Activated T-helper 17 cell treated with anti-CD3 and anti-CD28 coated beads, Interleukin-2, amount 50 U/mL, for 72 hours (primary cell): ENCODE measurements at regions not wholly inside any gene's neighbourhood (a gene's known extent, or its start where the extent isn't known, plus 50 kb on each side); places are given as distances from the start of the nearest gene placed in this dataset.

Experiments used
- ATAC-seq: fragments of 150-1000 bp; cut with Tn5 transposase; replicated peaks from 2 replicates; pipeline ENCODE4 v1.10.0; 2021; ENCODE audit warnings: mild to moderate bottlenecking, moderate library complexity
- H3K27ac Mint-ChIP-seq: one replicate; pipeline ENCODE4 v1.8.0; 2022; ENCODE audit warnings: mixed read lengths
- H3K27me3 Mint-ChIP-seq: one replicate; pipeline ENCODE4 v1.8.0; 2022; ENCODE audit warnings: mixed read lengths
- H3K36me3 Mint-ChIP-seq: one replicate; pipeline ENCODE4 v1.8.0; 2022; ENCODE audit warnings: low read depth, mild to moderate bottlenecking, mixed read lengths
- H3K4me1 Mint-ChIP-seq: one replicate; pipeline ENCODE4 v1.8.0; 2022; ENCODE audit warnings: mixed read lengths
- H3K4me3 Mint-ChIP-seq: one replicate; pipeline ENCODE4 v1.8.0; 2022; ENCODE audit warnings: mild to moderate bottlenecking, mixed read lengths
- H3K9me3 Mint-ChIP-seq: one replicate; pipeline ENCODE4 v1.8.0; 2022; ENCODE audit warnings: mixed read lengths

- H3K4me3 Mint-ChIP-seq, result no peak overlapping the region
- no peak for ATAC-seq
- H3K36me3 Mint-ChIP-seq, result no peaks in the 10 kb centered on the region
- no peaks in the 10 kb centered on the region for H3K4me1 Mint-ChIP-seq
- no peak overlapping the region for H3K27ac Mint-ChIP-seq
- no peaks in the 10 kb centered on the region for H3K9me3 Mint-ChIP-seq
- peaks cover 4% of the 10 kb centered on the region for H3K27me3 Mint-ChIP-seq
These were observed 51.3 kb upstream of the BOD1 start for GRCh38 chr5:173667702-173668101.

GRCh38 chr5:173668245-173668800 lies 51.9 kb upstream of the BOD1 start:
- peaks cover 4% of the 10 kb centered on the region for H3K27me3 Mint-ChIP-seq
- no peaks in the 10 kb centered on the region for H3K9me3 Mint-ChIP-seq
- no peak overlapping the region for H3K27ac Mint-ChIP-seq
- no peak for ATAC-seq
- no peak overlapping the region for H3K4me3 Mint-ChIP-seq
- H3K4me1 Mint-ChIP-seq, result no peaks in the 10 kb centered on the region
- H3K36me3 Mint-ChIP-seq, result no peaks in the 10 kb centered on the region

DNA sequence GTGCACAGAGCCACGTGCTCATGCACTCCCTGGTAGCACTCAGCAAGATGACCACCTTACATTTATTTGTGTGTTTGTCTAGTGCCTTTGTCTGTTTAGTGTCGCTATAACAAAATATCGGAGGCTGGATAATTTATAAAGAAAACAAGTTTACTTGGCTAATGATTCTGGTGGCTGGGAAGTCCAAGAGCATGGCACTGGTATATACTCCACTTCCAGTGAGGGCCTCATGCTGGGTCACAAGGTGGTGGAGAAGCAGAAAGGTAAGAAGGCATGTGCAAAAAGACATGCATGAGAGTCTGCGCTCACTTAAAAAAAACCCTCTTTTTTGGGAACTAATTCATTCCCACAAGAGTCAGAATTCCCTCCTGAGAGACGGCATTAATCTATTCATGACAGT lies 52.5 kb upstream of the BOD1 start:
- H3K36me3 Mint-ChIP-seq, result no peaks in the 10 kb centered on the region
- H3K9me3 Mint-ChIP-seq, result no peaks in the 10 kb centered on the region
- peaks cover 4% of the 10 kb centered on the region for H3K27me3 Mint-ChIP-seq
- no peak overlapping the region for H3K4me3 Mint-ChIP-seq
- no peak overlapping the region for H3K27ac Mint-ChIP-seq
- H3K4me1 Mint-ChIP-seq, result no peaks in the 10 kb centered on the region
- ATAC-seq, result no peak

DNA sequence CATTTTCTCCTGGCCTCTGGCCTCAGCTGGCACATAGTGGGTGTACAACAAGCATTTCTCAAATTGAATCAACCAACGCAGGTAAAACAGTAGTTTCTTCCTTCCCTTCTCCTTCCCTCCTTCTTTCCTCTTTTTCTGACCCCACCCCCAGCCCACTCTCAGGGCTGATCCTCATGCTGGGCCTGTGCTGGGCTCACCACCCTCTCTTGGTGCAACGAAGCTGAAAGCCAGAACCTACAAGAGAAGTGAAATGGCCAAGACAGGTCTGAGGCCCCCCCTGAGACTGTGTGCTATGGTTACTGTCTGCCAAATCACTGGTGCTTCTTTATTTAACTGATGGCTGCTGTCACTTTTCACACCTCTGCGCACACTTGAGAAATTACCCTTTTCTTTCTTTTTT lies 53.0 kb upstream of the BOD1 start:
- ATAC-seq, result no peak
- Mint-ChIP-seq H3K9me3 (peaks cover 5% of the 10 kb centered on the region), H3K4me3 (no peak overlapping the region), H3K27ac (no peak overlapping the region), H3K27me3 (peaks cover 7% of the 10 kb centered on the region), H3K4me1 (no peaks in the 10 kb centered on the region), H3K36me3 (no peaks in the 10 kb centered on the region)

GRCh38 chr5:173670130-173670651 lies 53.7 kb upstream of the BOD1 start:
- H3K36me3 Mint-ChIP-seq, result no peaks in the 10 kb centered on the region
- ATAC-seq, result no peak
- H3K4me3 Mint-ChIP-seq, result no peak overlapping the region
- peaks cover 8% of the 10 kb centered on the region for H3K9me3 Mint-ChIP-seq
- H3K4me1 Mint-ChIP-seq, result no peaks in the 10 kb centered on the region
- H3K27me3 Mint-ChIP-seq, result peaks cover 7% of the 10 kb centered on the region
- no peak overlapping the region for H3K27ac Mint-ChIP-seq

GRCh38 chr5:173670791-173671120 lies 54.3 kb upstream of the BOD1 start:
- Mint-ChIP-seq H3K27me3 (peaks cover 7% of the 10 kb centered on the region), H3K4me1 (no peaks in the 10 kb centered on the region), H3K27ac (no peak overlapping the region), H3K4me3 (no peak overlapping the region), H3K36me3 (no peaks in the 10 kb centered on the region), H3K9me3 (peaks cover 8% of the 10 kb centered on the region)
- no peak for ATAC-seq

GRCh38 chr5:173671121-173671949 lies 54.9 kb upstream of the BOD1 start:
- H3K36me3 Mint-ChIP-seq, result no peaks in the 10 kb centered on the region
- no peak for ATAC-seq
- no peak overlapping the region for H3K27ac Mint-ChIP-seq
- H3K9me3 Mint-ChIP-seq, result peaks cover 8% of the 10 kb centered on the region
- peaks cover 7% of the 10 kb centered on the region for H3K27me3 Mint-ChIP-seq
- H3K4me3 Mint-ChIP-seq, result no peak overlapping the region
- no peaks in the 10 kb centered on the region for H3K4me1 Mint-ChIP-seq

DNA sequence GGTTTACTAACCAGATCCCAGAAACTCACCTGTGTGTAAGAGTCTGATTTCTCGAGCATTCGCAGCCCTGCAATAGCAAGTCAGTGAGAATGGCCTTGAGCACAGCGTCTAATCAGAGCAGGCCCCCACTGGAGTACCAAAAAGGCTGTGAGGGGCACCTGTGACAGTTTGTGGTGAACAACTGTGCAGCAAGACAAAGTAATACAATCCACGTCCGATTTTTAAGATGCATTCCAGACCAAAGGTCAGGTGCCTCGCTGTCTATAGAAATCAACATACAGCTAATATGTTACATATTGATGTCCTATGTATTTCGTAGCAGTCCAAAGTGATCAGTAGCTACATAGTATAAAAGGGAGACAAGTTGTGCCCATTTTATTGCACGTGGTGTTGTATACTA lies 55.7 kb upstream of the BOD1 start:
- H3K27ac Mint-ChIP-seq, result no peak overlapping the region
- peaks cover 7% of the 10 kb centered on the region for H3K27me3 Mint-ChIP-seq
- peaks cover 8% of the 10 kb centered on the region for H3K9me3 Mint-ChIP-seq
- H3K4me3 Mint-ChIP-seq, result no peak overlapping the region
- H3K36me3 Mint-ChIP-seq, result no peaks in the 10 kb centered on the region
- ATAC-seq, result no peak
- H3K4me1 Mint-ChIP-seq, result no peaks in the 10 kb centered on the region

DNA sequence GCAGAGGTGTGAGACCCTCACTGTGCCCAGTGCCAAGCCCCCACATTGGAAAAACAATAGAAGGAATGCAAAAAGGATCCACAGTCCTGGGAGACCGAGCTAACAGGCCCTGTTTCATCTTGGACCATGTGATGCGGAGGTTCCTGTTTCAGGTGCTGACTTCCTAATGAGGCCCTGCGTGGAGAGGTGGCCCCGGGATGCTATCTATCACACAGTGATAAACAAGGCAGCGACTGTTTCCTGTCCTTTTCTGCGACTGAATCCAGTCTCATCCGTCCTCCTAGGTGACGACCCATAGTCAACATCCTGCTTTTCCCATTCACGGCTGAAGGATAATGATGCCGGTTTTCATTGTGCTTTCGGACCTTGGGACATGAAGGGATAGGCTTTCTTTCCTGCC lies 56.4 kb upstream of the BOD1 start:
- peaks cover 7% of the 10 kb centered on the region for H3K27me3 Mint-ChIP-seq
- no peaks in the 10 kb centered on the region for H3K36me3 Mint-ChIP-seq
- ATAC-seq, result no peak
- H3K4me3 Mint-ChIP-seq, result no peak overlapping the region
- H3K4me1 Mint-ChIP-seq, result no peaks in the 10 kb centered on the region
- H3K9me3 Mint-ChIP-seq, result peaks cover 8% of the 10 kb centered on the region
- no peak overlapping the region for H3K27ac Mint-ChIP-seq

- H3K4me3 Mint-ChIP-seq, result no peak overlapping the region
- H3K36me3 Mint-ChIP-seq, result no peaks in the 10 kb centered on the region
- H3K4me1 Mint-ChIP-seq, result no peaks in the 10 kb centered on the region
- no peak for ATAC-seq
- H3K27ac Mint-ChIP-seq, result no peak overlapping the region
- H3K27me3 Mint-ChIP-seq, result peaks cover 7% of the 10 kb centered on the region
- peaks cover 8% of the 10 kb centered on the region for H3K9me3 Mint-ChIP-seq
These were observed 57.0 kb upstream of the BOD1 start for GRCh38 chr5:173673295-173674101.

DNA sequence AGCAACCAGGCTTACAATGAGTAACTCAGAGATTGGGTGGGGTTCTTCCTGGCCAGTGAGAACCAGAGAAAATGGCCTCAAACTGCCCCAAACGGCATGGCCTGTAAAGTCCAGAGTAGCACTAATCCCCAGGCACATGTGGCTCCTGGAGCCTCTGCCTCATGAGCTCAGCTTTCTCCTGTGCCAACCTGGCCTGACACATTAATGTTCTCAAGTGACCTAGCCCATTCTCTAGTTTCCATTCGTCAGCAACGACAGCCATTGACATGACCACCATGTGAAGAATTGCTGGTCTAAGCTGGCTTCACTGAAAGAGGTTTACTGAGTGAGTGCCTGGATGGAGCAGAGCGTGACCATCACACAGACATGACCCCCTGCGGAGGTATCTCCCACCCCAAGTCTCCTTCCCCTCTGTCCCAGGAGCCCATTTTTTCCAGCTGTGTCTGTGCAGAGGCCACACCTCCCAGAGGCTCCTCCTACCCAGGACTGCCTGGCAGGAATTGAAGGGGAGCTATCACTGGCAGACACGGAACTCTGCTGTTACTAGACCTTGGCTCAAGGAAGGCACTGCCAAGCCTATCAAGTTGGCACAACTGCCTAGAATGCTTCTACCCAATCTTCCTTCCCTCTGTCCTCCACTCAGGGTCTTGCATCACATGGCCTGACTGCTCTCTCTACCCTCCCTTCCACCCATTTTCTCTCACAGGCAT lies 59.0 kb upstream of the BOD1 start:
- no peaks in the 10 kb centered on the region for H3K36me3 Mint-ChIP-seq
- no peak overlapping the region for H3K4me3 Mint-ChIP-seq
- ATAC-seq, result no peak
- peaks cover 7% of the 10 kb centered on the region for H3K27me3 Mint-ChIP-seq
- H3K27ac Mint-ChIP-seq, result no peak overlapping the region
- no peaks in the 10 kb centered on the region for H3K4me1 Mint-ChIP-seq
- peaks cover 8% of the 10 kb centered on the region for H3K9me3 Mint-ChIP-seq

DNA sequence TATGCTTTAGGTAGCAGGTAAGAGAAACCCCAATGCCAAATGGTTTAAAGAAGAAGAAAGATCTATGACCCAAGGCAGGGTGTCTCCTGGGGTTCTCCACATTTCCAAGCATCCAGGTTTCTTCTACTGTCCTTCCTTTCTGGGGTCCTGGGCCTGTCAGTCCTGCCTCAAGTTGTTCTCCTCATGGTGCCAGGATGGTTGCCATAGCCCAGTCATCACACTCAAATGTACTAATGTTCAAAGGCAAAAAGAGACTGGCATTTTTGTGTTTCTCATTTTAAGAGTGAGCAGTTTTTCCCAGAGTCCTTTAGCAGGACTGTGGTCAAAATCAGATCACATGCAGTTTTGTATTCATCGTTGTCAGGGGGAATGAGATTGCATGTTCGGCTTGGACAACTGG lies 59.9 kb upstream of the BOD1 start:
- Mint-ChIP-seq H3K4me1 (no peaks in the 10 kb centered on the region), H3K36me3 (no peaks in the 10 kb centered on the region), H3K27me3 (peaks cover 5% of the 10 kb centered on the region), H3K9me3 (peaks cover 8% of the 10 kb centered on the region), H3K4me3 (no peak overlapping the region), H3K27ac (no peak overlapping the region)
- no peak for ATAC-seq

GRCh38 chr5:173677125-173677672 lies 60.7 kb upstream of the BOD1 start:
- peaks cover 8% of the 10 kb centered on the region for H3K9me3 Mint-ChIP-seq
- no peak for ATAC-seq
- no peaks in the 10 kb centered on the region for H3K4me1 Mint-ChIP-seq
- H3K27ac Mint-ChIP-seq, result no peak overlapping the region
- no peaks in the 10 kb centered on the region for H3K36me3 Mint-ChIP-seq
- H3K27me3 Mint-ChIP-seq, result peaks cover 3% of the 10 kb centered on the region
- no peak overlapping the region for H3K4me3 Mint-ChIP-seq

DNA sequence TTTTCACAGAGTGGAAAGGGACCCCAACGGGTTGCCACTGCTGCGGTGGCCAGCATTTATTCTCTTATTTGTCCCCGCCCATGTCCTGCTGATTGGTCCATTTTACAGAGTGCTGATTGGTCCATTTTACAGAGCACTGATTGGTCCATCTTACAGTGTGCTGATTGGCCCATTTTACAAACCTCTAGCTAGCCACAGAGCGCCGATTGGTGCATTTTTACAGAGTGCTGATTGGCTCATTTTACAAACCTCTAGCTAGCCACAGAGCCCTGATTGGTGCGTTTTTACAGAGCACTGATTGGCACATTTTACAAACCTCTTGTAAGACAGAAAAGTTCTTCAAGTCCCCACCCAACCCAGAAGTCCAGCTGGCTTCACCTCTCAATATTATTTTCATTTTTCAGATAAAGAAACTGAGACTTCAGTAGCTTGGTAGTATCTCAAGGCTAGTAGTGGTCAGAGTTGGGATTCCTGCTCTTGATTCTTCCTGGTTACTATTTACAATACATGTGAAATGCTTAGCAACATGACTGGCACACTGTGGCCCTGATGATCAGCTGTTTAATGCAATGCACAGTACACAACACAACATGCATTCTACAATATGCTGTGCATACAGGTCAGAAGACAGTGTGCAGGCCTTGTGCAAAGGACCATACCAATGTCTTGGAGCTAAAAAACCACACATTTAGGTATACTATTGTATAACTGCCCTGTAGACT lies 63.6 kb upstream of the BOD1 start:
- Mint-ChIP-seq H3K4me3 (no peak overlapping the region), H3K27me3 (no peaks in the 10 kb centered on the region), H3K9me3 (peaks cover under 1% of the 10 kb centered on the region), H3K27ac (no peak overlapping the region), H3K4me1 (no peaks in the 10 kb centered on the region), H3K36me3 (no peaks in the 10 kb centered on the region)
- ATAC-seq, result no peak
